Muscle of arm (tissue), 1 donor: ENCODE measurements at regions not wholly inside any gene's neighbourhood (a gene's known extent, or its start where the extent isn't known, plus 50 kb on each side); places are given as distances from the start of the nearest gene placed in this dataset.
"Not testable (repeated sequence)": the region's sequence is repeated elsewhere in the genome, so short reads cannot be mapped to it uniquely, and the experiment has no call there.

Source experiments
- DNase-seq: peaks from one replicate; pipeline ENCODE4 v3.0.0-alpha.2; 2013

GRCh38 chr7:79778786-79779770 is 325.6 kb upstream of the MAGI2 start:
- no peak for DNase-seq

- DNase-seq = no peak
Measured at GRCh38 chr7:79775911-79776310, 322.4 kb upstream of the MAGI2 start.

- no peak for DNase-seq
Measured at GRCh38 chr7:79774150-79774549, 320.7 kb upstream of the MAGI2 start.

- no peak for DNase-seq
Measured at GRCh38 chr7:79770970-79771369, 317.5 kb upstream of the MAGI2 start.

- DNase-seq = peak; percentile 1
Measured at GRCh38 chr7:79770063-79770462, 316.6 kb upstream of the MAGI2 start.

GRCh38 chr7:79767876-79768560 is 314.6 kb upstream of the MAGI2 start:
- not testable (repeated sequence) for DNase-seq

- DNase-seq = not testable (repeated sequence)
Measured at GRCh38 chr7:79767192-79767591, 313.7 kb upstream of the MAGI2 start.

- no peak for DNase-seq
Measured at GRCh38 chr7:79761876-79762429, 308.5 kb upstream of the MAGI2 start.

- DNase-seq = not testable (repeated sequence)
Measured at GRCh38 chr7:79750941-79751340, 297.5 kb upstream of the MAGI2 start.

- no peak for DNase-seq
Measured at GRCh38 chr7:79749856-79750255, 296.4 kb upstream of the MAGI2 start.

- no peak for DNase-seq
Measured at GRCh38 chr7:79741684-79742083, 288.2 kb upstream of the MAGI2 start.

GRCh38 chr7:79740076-79740475 is 286.6 kb upstream of the MAGI2 start:
- no peak for DNase-seq

- DNase-seq = not testable (repeated sequence)
Measured at GRCh38 chr7:79739036-79739709, 285.7 kb upstream of the MAGI2 start.

- DNase-seq = no peak
Measured at GRCh38 chr7:79736418-79736817, 283.0 kb upstream of the MAGI2 start.

GRCh38 chr7:79735012-79735411 is 281.5 kb upstream of the MAGI2 start:
- DNase-seq = no peak

- no peak for DNase-seq
Measured at GRCh38 chr7:79734181-79734580, 280.7 kb upstream of the MAGI2 start.

- DNase-seq = no peak
Measured at GRCh38 chr7:79732535-79732934, 279.1 kb upstream of the MAGI2 start.

- DNase-seq = no peak
Measured at GRCh38 chr7:79730971-79731370, 277.5 kb upstream of the MAGI2 start.

GRCh38 chr7:79723833-79724618 is 270.6 kb upstream of the MAGI2 start:
- no peak for DNase-seq

GRCh38 chr7:79722217-79722616 is 268.8 kb upstream of the MAGI2 start:
- DNase-seq = no peak

- no peak for DNase-seq
Measured at GRCh38 chr7:79719216-79719615, 265.7 kb upstream of the MAGI2 start.
